BJ (cell line): ENCODE measurements at regions not wholly inside any gene's neighbourhood (a gene's known extent, or its start where the extent isn't known, plus 50 kb on each side); places are given as distances from the start of the nearest gene placed in this dataset.

ENCODE experiments used
- CTCF ChIA-PET: fragments of 350-600 bp; formaldehyde crosslinking; extraction: SDS; loops from one replicate; lab custom pipeline; 2021; ENCODE audit warnings: antibody characterized with exemption, inconsistent platforms; lab: Yijun Ruan, JAX
- POLR2A ChIA-PET: fragments of 300-600 bp; sonication (Branson Sonifier 250); formaldehyde crosslinking; extraction: SDS; loops from one replicate; lab custom pipeline; 2021; ENCODE audit warnings: antibody characterized with exemption; lab: Charles Lee
- DNase-seq: peaks from one replicate; pipeline ENCODE4 v3.0.0-alpha.2; 2011; ENCODE audit warnings: low read depth
- H3K27me3 ChIP-seq: 2 replicates; pipeline ENCODE4 v1.6.0; 2011; ENCODE audit warnings: low read length; ENCODE audit not compliant: control insufficient read depth, insufficient read depth
- H3K36me3 ChIP-seq: 2 replicates; pipeline ENCODE4 v1.5.1; 2011; ENCODE audit warnings: low read length; ENCODE audit not compliant: control insufficient read depth, insufficient read depth
- H3K4me3 ChIP-seq: 2 replicates; pipeline ENCODE4 v1.5.1; 2011; ENCODE audit warnings: low read depth, mild to moderate bottlenecking, control low read depth, low read length
- TF ChIP-seq, protein P1 (sequence below): IDR thresholded peaks from 2 replicates; pipeline ENCODE4 v1.5.1; 2011; ENCODE audit warnings: low read depth, mild to moderate bottlenecking, control low read depth, inconsistent platforms, low read length, moderate library complexity; ENCODE audit not compliant: insufficient read depth

- H3K4me3 ChIP-seq: no peak overlapping the region
- ChIA-PET POLR2A (no interaction called here), CTCF (no interaction called here)
- TF ChIP-seq, protein P1, sequence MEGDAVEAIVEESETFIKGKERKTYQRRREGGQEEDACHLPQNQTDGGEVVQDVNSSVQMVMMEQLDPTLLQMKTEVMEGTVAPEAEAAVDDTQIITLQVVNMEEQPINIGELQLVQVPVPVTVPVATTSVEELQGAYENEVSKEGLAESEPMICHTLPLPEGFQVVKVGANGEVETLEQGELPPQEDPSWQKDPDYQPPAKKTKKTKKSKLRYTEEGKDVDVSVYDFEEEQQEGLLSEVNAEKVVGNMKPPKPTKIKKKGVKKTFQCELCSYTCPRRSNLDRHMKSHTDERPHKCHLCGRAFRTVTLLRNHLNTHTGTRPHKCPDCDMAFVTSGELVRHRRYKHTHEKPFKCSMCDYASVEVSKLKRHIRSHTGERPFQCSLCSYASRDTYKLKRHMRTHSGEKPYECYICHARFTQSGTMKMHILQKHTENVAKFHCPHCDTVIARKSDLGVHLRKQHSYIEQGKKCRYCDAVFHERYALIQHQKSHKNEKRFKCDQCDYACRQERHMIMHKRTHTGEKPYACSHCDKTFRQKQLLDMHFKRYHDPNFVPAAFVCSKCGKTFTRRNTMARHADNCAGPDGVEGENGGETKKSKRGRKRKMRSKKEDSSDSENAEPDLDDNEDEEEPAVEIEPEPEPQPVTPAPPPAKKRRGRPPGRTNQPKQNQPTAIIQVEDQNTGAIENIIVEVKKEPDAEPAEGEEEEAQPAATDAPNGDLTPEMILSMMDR: no peak
- no peaks in the 10 kb centered on the region for H3K36me3 ChIP-seq
- DNase-seq: no peak
- no peaks in the 10 kb centered on the region for H3K27me3 ChIP-seq
Measured at GRCh38 chr4:104128850-104129213, 365.9 kb downstream of the CXXC4 start.

- no peaks in the 10 kb centered on the region for H3K36me3 ChIP-seq
- POLR2A ChIA-PET: no interaction called here
- H3K4me3 ChIP-seq: no peak overlapping the region
- CTCF ChIA-PET: no interaction called here
- TF ChIP-seq, protein P1: no peak
- H3K27me3 ChIP-seq: no peaks in the 10 kb centered on the region
- DNase-seq: no peak
Measured at GRCh38 chr4:104128031-104128849, 366.5 kb downstream of the CXXC4 start.

DNA sequence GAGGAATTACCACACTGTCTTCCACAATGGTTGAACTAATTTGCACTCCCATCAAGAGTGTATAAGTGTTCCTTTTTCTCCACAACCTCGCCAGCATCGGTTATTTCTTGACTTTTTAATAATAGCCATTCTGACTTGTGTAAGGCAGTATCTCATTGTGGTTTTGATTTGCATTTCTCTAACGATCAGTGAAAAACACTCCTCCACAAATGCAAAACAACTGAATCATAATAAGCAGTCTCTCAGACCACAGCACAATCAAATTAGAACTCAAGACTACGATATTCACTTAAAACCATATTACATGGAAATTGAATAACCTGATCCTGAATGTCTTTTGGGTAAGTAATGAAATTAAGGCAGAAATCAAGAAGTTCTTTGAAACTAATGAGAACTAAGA lies 371.7 kb downstream of the CXXC4 start:
- ChIA-PET POLR2A (no interaction called here), CTCF (no interaction called here)
- H3K36me3 ChIP-seq: no peaks in the 10 kb centered on the region

DNA sequence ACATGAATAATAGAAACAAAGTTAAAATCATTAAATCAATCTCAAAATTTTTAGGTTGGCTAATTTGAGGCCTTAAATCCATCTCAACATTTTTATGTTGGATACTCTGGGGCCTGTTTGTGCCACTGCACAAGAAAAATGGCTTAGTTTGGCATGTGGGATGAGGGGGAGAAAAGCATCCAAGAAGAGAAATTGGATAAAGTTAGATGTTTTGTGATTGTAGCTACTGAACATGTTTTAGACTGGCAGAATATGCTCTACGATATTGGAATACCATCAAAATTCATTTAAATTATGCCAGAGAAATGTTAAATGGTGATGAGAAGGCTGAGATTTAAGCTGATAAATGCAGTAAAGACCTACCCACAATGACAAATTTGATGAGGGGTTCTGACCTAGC lies 376.9 kb downstream of the CXXC4 start:
- ChIA-PET CTCF (no interaction called here), POLR2A (no interaction called here)
- Histone ChIP-seq H3K4me3 (no peak overlapping the region), H3K27me3 (no peaks in the 10 kb centered on the region), H3K36me3 (no peaks in the 10 kb centered on the region)
- no peak for DNase-seq
- TF ChIP-seq, protein P1: no peak

More for the DNA sequence above, 371.7 kb downstream of the CXXC4 start:
- TF ChIP-seq, protein P1: no peak
- no peak for DNase-seq
- Histone ChIP-seq H3K27me3 (no peaks in the 10 kb centered on the region), H3K4me3 (no peak overlapping the region)

DNA sequence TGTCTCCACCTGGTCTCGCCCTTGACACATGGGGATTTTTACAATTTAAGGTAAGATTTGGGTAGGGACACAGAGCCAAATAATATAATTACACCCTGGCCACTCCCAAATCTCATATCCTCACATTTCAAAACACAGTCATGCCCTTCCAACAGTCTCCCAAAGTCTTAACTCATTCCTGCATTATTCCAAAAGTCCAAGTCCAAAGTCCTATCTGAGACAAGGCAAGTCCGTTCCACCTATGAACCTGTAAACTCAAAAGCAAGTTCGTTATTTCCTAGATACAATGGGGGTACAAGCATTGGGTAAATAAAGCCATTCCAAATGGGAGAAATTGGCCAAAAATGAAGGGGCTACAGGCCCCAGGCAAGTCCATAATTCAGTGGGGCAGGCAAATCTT lies 380.8 kb downstream of the CXXC4 start:
- DNase-seq: no peak
- Histone ChIP-seq H3K36me3 (no peaks in the 10 kb centered on the region), H3K27me3 (no peaks in the 10 kb centered on the region), H3K4me3 (no peak overlapping the region)
- POLR2A ChIA-PET: no interaction called here
- CTCF ChIA-PET: no interaction called here
- TF ChIP-seq, protein P1: no peak
